ENCODE measurements at regions not wholly inside any gene's neighbourhood (a gene's known extent, or its start where the extent isn't known, plus 50 kb on each side); places are given as distances from the start of the nearest gene placed in this dataset.

GRCh38 chr13:29713839-29714238, 118.4 kb upstream of the SLC7A1 start:
- TF ChIP-seq ESRRG (CRISPR knock-in tag; IDR thresholded peaks at IDR 0.05) (no peak), PATZ1 (CRISPR knock-in tag; IDR thresholded peaks at IDR 0.05; ENCODE audit: borderline replicate concordance) (no peak), GLIS3 (CRISPR knock-in tag; IDR thresholded peaks at IDR 0.05) (no peak), ZFP30 (CRISPR knock-in tag; IDR thresholded peaks at IDR 0.05) (no peak), TOX (CRISPR knock-in tag; IDR thresholded peaks at IDR 0.05; ENCODE audit: borderline replicate concordance) (no peak), POU6F1 (CRISPR knock-in tag; IDR thresholded peaks at IDR 0.05; ENCODE audit: borderline replicate concordance, low read depth) (no peak), TCF4 (CRISPR knock-in tag; IDR thresholded peaks at IDR 0.05; ENCODE audit: borderline replicate concordance) (no peak), ZC3H10 (CRISPR knock-in tag; IDR thresholded peaks at IDR 0.05) (no peak), ZNF70 (CRISPR knock-in tag; IDR thresholded peaks at IDR 0.05) (no peak), ARNTL (CRISPR knock-in tag; IDR thresholded peaks at IDR 0.05; ENCODE audit: borderline replicate concordance, low read depth) (no peak), OSR1 (CRISPR knock-in tag; IDR thresholded peaks at IDR 0.05) (no peak), ZNF8 (CRISPR knock-in tag; IDR thresholded peaks at IDR 0.05) (no peak), CSDC2 (CRISPR knock-in tag; IDR thresholded peaks at IDR 0.05) (no peak), RARB (CRISPR knock-in tag; IDR thresholded peaks at IDR 0.05) (no peak), ZFP3 (CRISPR knock-in tag; IDR thresholded peaks at IDR 0.05) (no peak), TSHZ2 (CRISPR knock-in tag; IDR thresholded peaks at IDR 0.05) (no peak), CREB5 (CRISPR knock-in tag; IDR thresholded peaks at IDR 0.05; ENCODE audit: low read depth) (no peak), ZNF565 (CRISPR knock-in tag; conservative IDR thresholded peaks at IDR 0.05; ENCODE audit: low read depth) (no peak), BACH2 (CRISPR knock-in tag; IDR thresholded peaks at IDR 0.05; ENCODE audit: borderline replicate concordance) (no peak)
- ATAC-seq: no peak

- ATAC-seq: no peak
- TF ChIP-seq PPARA (CRISPR knock-in tag; IDR thresholded peaks at IDR 0.05; ENCODE audit: borderline replicate concordance) (no peak), ARNTL (CRISPR knock-in tag; IDR thresholded peaks at IDR 0.05; ENCODE audit: borderline replicate concordance, low read depth) (no peak), TOX (CRISPR knock-in tag; IDR thresholded peaks at IDR 0.05; ENCODE audit: borderline replicate concordance) (no peak), RARB (CRISPR knock-in tag; IDR thresholded peaks at IDR 0.05) (no peak), TSHZ2 (CRISPR knock-in tag; IDR thresholded peaks at IDR 0.05) (no peak)
These were observed 116.3 kb upstream of the SLC7A1 start for GRCh38 chr13:29711776-29712175.

- no peak for ATAC-seq
- no peak for TF ChIP-seq ZFP30 (CRISPR knock-in tag; IDR thresholded peaks at IDR 0.05)
- TF ChIP-seq SNAI2 (CRISPR knock-in tag; IDR thresholded peaks at IDR 0.05): no peak
- TF ChIP-seq GLIS3 (CRISPR knock-in tag; IDR thresholded peaks at IDR 0.05): no peak
These were observed 115.0 kb upstream of the SLC7A1 start for GRCh38 chr13:29710511-29710910.

Measured in SK-N-SH treated with all-trans-retinoic acid at 6 μM for 48 hours (cell line).